GM18861 (cell line): ENCODE measurements at regions not wholly inside any gene's neighbourhood (a gene's known extent, or its start where the extent isn't known, plus 50 kb on each side); places are given as distances from the start of the nearest gene placed in this dataset.
A peak's percentile ranks its signal among the peaks of the same experiment; 100 is the strongest.

Experiments used
- ATAC-seq: cut with Tn5 transposase; IDR thresholded peaks from one replicate; pipeline ENCODE4 v1.9.1; 2021; ENCODE audit not compliant: unreplicated experiment

DNA sequence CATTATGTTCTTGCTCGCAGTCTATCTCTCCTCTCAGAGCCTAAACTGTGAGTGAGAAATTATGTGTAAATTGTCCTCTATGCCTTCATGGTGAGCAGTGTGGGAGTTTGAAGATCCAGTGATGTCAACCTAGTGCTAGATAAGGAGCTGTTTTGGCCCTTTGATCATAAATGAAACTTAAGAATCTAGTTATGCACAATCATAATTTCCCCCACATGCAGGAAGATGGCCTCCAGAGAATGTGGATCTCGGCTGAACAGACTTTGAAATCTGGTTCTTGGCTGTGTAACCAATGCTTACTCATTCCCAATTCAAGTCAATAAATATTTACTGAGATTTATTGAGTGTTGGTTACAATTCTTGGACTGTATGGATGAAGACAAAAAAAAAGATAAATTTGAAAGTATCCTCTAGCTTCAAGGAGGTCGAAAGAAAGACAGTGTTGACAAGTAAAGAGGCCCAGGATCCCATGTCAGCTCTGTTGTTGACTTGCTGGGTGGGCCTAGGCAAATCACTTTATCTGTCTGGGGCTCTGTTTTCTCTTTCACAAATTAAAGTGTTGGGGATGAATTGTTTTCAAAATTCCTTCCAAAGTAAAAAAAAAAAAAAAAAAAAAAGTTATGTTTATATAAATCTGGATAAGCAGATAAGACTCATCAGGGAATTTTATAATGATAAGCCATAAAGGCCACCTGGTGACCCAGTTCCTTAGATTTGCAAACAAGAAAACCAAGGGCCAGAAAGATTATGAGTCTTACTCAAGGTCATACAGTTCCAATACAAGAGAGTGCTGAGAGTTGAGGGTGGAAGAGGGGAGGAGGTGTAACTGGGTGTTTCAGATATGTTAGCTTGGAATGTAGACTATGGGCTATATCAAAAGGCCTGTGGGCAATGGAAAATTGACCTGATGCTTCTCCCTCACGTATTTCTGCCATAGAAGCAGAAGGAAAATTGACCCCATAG, 969.9 kb downstream of the KCNMA1 start:
- ATAC-seq: no peak

DNA sequence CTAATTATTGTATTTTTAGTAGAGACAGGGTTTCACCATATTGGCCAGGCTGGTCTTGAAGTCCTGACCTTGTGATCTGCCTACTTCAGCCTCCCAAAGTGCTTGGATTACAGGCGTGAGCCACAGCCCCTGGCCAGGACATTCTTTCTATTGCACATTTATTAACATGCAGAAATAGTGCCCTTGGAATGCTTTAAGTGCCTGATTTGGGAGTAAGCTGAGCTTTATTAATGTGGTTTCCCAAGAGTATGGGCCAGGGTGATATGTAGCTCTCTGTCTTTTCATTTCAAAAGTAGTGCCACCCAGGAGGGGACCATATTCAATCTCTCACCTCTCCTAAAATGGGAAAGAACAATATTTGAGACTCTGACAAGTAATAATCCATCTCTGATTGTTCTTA, 970.7 kb downstream of the KCNMA1 start:
- ATAC-seq: no peak

DNA sequence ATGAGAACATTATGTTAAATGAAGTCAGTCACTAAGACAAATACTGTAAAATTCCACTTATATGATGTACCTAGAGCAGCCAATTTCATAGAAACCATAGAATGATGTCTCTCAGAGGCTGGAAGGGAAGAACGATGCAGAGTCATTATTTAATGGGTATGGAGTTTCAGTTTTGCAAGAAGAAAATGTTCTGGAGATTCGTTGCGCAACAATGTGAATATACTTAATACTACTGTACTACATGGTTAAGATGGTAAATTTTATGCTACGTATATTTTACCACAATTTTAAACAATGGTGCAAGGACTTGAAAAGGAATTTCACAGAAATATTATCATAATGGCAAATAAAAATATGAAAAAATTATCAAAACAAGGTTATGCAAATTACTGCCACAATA, 972.6 kb downstream of the KCNMA1 start:
- no peak for ATAC-seq

DNA sequence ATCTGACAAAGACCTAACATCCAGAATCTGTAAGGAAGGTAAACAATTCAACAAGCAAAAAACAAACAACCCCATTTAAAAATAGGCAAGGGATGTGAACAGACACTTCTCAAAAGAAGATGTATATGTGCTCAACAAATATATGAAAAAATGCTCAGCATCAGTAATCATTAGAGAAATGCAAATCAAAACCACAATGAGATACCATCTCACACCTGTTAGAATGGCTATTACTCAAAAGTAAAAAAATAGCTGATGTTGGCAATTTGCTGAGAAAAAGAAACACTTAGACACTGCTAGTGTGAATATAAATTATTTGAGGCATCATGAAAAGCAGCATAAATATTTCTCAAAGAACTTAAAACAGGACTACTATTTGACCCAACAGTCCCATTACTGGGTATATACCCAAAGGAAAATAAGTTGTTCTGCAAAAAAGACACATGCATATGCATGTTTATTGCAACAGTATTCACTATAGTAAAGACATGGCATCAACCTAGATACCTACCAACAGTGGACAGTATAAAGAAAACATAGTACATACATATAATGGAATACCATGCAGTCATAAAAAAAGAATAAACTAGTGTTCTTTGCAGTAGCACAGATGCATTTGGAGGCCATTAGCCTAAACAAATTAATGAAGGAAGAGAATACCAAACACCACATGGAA, 980.1 kb downstream of the KCNMA1 start:
- no peak for ATAC-seq

DNA sequence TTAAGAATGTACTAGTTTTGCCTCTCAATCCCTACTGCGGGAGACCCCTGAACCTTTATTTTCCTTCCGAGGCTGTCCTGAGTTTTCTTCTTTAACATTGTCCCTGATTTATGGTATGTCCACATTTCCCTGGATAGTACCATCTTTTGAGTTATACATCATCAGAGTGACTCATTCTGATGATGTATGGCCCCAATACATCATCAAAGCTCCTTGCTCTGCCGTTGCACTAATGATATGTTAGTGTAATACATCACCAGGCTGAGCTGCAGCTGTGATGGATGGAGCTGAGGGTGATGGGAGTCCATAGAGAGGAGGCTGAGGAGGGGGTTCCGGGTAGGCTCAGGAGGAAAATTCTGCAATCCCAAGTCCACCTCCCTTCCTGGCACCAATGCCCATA, 986.5 kb downstream of the KCNMA1 start:
- ATAC-seq: no peak

DNA sequence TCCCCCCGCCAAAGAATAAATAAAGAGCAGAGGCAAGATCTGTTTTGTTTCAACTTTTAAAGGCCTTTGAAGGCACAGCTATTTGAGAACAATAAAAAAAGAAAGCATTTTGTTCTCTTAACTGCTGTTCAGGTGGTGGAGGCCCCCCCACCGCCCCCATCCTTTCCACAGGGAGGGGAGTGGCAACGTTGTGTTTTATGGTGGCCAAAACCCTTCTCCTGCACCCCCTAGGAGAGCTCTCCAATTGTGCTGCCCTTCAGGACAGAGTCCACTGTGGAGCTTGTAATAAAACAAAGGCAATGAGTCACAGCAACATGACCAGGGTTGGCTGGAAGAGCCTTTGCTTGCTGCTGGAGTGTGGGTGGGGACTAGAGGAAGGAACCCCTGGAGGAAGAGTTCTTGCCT, 987.9 kb downstream of the KCNMA1 start:
- ATAC-seq: no peak

DNA sequence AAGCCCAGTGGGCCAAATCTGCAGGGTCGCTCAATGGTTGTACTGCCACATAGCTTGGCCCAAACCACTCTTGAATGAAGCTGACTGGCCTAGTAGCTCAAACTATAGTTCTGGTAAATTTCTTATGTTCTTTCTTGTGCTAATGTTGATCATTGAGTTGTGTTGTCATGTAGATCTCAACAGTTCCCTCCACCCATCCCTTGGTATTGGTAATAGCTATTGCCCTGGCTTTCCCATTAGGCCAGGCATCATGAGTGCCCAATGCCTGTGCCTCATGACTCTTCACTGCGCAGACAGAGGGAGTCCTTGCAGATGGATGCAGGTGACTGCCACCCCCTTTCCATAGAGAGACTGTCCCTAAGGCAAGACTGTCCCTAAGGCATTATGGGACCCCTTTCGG, 988.4 kb downstream of the KCNMA1 start:
- no peak for ATAC-seq

DNA sequence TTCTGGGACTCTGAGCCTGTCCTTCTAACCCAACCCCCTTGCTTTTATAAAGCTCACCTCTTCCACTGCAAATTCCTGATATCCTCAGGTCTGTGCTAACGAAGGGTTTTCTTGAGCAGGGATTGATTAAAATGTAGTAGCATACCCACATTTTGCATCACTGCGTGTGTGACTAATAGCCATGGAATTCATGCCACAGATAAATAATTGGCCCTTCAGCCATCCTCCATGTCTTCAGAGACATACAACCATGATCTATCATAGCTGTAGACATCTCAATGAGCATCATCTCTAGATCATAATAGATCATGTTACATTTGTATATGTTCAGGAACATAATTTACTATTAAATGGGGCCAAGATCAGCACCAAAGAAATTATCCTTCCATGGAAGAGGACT, 990.3 kb downstream of the KCNMA1 start:
- no peak for ATAC-seq

DNA sequence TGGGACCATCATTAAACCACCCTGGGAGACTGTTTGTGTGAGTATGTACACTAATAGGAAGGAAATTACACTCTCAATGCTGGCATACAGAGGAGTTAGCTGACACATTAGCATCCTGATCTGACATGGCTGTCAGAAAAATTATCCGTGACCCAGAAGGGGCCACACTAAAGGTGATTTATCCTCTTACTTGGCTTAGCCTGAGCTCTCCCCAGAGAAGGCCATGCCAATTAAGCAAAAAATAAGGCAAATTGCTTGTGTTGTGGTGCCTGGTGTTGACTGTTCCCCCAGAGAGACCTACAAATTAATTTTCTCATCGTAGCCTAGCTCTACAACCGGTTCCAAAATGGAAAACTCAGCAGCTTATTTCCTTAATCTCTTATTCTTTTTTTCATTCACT, 992.3 kb downstream of the KCNMA1 start:
- no peak for ATAC-seq

DNA sequence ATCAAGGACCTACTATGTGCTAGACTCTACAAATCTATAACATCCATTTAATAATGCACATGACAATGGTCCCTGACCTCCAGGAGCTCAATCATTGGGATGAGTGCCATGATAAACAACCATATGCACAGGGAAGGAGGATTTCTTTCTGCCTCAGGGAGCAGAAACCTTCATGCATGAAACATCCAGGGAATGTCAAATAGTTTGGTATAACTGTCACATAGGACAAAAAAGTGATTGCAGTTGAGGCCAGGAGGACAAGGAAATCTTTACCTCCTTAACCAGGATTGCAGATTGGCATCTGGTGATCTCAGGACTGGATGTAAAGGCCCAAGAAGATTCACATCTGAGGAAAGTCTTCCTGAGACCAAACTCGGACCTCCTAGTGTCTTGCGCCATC, 993.1 kb downstream of the KCNMA1 start:
- no peak for ATAC-seq

DNA sequence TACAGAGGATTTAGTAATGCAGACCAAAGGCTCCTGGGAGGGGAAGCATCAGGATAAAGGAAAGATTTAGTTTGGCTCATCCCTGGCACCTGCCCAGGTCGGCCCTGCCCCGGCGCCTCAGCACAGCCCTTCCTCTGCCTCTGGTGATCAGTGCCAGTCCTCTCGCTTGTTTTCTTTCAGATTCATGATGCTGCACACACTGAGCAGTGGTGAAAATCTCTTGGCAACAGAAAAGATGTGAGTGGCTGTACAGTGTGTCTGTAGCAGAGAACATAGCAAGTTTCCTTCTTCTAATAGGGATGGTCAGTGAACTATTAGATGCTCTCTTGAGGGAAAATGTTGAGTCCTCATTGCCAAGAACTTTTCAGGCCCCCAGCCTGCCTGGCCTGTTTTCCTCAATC, 994.1 kb downstream of the KCNMA1 start:
- no peak for ATAC-seq

DNA sequence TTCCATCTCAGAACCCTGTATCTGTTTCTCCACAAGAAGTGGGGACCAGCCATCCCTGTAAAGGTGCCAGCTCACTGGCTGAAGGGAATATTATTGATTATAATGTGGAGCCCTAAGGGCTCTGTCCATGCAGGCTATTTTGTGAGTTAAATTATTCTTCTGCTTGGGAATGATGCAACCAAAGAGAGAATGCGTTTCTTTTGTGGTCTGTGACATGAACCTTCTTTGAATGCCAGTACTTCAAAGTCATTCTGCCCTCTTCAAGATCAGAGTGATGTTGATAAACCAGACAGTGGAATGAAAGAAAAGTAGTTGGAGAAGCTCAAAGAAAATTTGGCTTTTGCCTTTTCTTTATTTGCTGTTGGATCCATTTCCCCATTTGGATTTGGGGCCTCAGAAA, 995.2 kb downstream of the KCNMA1 start:
- ATAC-seq: no peak

DNA sequence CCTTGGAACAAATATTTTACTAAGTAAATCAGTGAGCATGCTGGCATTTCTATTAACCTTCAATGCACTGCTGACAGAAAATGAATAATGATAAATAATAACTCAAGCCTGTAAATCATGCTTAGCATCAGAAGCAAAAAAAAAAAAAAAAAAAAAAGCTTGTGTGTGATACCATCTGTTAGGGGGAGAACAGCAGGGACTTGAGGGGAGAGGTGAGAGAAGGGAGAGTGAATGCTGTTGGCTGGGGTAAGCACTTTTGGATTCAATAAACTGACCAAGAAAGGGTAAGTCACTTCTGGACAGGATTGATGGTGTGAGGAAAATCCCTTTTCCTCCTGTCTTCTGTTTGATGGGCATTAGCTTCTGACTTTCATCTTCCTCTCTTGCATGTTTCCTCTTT, 996.4 kb downstream of the KCNMA1 start:
- no peak for ATAC-seq

DNA sequence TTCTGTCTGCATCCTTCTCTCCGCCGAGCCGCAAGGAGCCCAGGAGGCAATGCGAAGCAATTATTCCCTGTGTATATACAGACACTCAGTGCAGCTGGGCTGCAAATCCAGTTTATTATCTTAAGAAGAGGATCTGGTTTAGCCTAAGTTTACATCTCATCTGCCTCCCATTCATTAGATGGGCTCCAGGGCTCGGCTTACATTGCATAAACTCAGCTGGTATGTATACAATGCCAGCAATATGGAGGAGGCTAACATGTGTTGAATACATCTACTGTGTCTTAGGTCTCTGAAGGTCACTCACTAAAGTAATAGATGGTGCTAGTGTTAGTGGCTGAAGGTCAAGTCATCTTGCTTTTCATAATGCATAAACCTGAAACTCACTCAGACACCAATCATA, 996.8 kb downstream of the KCNMA1 start:
- ATAC-seq: no peak

DNA sequence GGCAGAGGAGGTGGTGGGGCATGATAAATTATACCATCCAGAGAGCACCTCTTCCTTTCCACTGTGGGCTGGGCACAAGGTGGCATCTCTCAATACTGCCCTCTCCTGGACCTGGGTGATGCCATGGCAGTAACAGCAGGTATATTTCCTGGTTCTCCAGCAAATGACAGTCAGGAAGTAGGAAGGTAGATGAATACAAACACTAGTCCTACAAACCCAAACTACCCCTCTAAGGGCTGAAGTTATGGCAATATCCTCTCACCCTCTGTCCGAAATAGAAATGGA, 1004.9 kb downstream of the KCNMA1 start:
- no peak for ATAC-seq

DNA sequence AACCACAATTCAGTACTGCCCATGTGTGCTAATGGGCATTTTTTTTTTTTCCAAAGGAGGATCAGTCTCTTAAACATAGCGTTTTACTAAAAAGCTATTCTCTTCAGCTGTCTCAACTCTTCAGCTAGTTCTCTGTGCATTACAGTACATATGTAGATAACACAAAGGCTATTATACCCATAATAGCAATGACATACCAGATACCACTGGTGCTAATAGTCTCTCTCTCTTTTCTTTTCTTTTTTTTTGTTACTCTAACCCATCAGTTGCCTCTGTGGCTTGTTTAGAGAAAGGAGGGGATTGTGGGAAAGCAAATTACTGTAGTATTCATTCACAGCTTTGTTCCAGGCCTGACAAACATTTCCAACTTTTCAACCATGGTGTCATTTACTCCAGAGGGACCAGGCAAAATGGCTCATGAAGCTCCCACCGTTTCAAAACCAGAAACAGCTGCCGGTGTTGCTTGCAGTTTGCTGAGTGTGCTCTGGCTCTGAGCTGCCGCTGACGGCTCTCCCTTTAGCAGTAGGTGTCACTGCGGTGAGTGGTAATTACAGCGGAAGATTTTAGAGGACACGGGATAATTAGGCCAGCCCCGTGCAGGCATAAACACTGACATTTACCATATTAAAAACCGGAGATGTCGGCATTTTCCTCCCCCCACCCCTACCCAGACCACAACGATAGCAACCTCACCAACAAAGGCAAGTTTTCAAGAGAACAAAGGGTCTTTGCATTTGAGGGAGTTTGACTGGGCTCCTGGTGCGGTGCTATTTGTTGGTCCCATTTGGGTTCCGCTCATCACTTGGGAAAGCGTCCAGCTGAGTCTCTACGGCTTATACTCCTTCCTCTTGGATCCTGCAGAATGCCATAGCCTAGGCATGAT, 1005.5 kb downstream of the KCNMA1 start:
- ATAC-seq: no peak

DNA sequence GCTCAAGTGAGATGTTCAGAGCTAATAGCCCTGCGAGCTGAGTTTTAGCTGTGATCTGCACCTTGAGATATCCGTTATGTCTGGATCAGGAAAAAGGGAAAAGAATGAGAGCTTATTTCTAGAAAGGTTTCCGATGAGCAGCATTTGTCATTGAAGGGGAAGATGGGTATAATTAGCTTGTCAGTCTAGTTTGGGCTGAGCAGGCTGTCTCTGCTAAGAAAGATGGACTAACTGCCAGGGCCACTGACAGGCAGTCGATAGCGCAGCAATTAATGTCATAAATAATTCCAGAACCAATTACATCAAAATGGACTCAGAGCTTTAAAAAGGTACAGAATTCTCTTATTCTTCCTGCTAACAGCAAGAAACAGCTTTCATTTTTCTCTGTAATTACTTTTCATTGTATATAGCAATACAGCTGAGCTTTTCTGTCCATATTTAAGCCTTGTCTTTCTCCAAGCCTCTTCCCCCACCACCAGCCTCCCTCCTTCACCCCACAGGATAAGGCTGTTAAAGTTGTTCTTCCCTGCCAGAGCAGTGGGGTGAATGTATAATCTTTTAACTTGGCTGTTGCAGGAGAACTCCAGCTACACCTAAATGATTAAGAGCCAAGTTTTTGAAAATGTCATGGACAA, 1006.5 kb downstream of the KCNMA1 start:
- no peak for ATAC-seq

DNA sequence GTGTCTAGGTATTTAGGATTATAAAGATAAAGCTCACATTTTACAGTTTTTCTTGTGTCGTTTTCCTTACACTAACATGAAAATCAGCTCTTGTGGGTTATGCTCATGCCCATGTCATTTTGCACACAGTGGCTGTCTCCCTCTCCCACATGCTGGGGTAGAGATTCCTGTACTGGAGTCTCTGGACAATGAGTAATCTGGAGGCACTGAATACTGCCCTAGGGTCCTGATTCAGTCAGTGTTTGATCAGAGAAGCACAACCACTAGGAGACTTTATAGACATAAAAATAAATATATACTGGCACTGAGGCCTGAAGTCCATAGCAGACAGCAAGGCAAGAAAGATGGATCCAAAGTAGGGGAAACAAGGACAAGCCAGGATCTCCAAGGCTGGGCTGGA, 1008.8 kb downstream of the KCNMA1 start:
- no peak for ATAC-seq

DNA sequence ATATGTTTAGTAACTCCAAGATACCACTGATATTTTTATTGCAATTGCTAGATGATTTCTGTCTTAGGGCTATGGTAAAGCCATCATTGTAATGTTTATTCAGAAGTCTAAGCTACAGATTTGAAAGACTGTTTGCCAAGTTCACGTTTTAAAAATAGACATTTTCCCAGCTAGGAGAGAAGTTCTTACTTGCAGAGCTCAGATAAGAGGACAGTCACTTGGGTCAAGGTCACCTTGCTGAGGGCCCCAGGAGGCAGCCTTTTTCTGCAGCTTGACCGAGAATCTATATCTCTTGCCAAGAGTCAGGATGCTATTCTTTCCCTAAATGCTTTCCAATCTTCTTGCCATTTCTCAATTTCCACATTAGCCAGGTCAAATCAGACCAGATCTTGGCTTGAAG, 1011.2 kb downstream of the KCNMA1 start:
- no peak for ATAC-seq

DNA sequence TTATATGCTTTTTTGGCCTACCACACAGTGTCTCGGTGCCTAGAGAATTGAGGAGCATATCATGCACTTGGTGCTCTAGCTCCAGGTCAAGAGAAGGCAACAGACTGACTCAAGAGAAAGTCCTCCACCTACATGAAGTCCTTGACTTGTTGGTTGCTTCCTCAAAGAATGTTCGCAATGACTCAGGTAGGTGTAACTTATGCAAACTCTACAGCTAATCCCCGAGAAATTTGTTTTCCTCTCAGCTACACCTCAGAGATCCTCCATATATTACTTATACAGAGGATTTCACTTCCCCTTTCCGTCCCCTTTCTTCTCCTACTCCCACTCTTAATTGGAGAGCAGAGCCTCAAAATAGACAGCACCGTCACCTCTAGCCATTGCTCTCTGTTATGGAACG, 1013.1 kb downstream of the KCNMA1 start:
- ATAC-seq: peak; percentile 89

DNA sequence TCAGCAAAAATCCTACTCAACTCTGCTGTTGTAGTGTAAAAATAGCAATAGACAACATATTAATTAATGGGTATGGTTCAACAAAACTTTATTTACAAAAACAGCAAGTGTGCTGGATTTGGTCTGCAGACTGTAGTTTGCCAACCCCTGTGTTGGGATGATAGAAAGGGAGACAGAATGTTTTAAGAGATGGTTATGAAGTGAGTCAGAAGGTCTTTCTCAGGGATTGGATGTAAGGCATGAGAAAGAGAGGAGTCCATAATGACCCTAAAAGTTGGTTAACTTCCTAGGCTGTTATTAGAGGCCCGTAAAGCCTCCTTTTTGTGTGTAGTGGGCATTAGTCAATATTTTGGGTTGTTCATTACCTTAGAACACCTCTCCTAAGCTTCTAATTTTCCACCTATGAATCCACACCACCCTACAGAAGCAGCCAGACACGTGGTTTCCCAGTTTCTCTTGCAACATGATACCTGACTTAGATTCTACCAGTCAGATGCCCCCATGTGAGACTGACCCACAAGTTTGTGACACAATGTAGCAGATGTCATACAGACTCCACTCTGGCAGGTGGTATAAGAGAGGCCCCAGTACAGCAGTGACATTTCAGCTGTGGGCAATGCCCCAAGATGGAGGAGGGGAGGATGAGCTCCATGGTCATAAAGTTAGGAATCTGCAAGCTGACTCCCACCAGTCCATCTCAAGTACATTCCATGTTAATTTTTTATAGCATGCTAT, 1015.6 kb downstream of the KCNMA1 start:
- ATAC-seq: no peak
